Stomach smooth muscle (tissue), 2 donors: ENCODE measurements at regions not wholly inside any gene's neighbourhood (a gene's known extent, or its start where the extent isn't known, plus 50 kb on each side); places are given as distances from the start of the nearest gene placed in this dataset.

Experiments used
- H3K27ac ChIP-seq: one replicate; pipeline ENCODE4 v1.7.0; 2013; ENCODE audit warnings: mild to moderate bottlenecking, low read length, inconsistent platforms
- H3K27me3 ChIP-seq, 2 donors: one replicate each; pipeline ENCODE4 v1.7.0; 2013; ENCODE audit warnings: low read length in 2 of 2; ENCODE audit not compliant: insufficient read depth in 2 of 2, control insufficient read depth in 1 of 2
- H3K36me3 ChIP-seq, 2 donors: one replicate each; pipeline ENCODE4 v1.7.0; 2013; ENCODE audit warnings: low read length in 2 of 2; ENCODE audit not compliant: control insufficient read depth in 2 of 2, insufficient read depth in 2 of 2
- H3K4me1 ChIP-seq: one replicate; pipeline ENCODE4 v1.7.0; 2013; ENCODE audit warnings: low read length; ENCODE audit not compliant: control insufficient read depth, insufficient read depth
- H3K4me3 ChIP-seq, 2 donors: one replicate each; pipeline ENCODE4 v1.7.0; 2013; ENCODE audit warnings: low read length in 2 of 2
- H3K9ac ChIP-seq, 2 donors: one replicate each; pipeline ENCODE4 v1.7.0; 2013; ENCODE audit warnings: low read length in 2 of 2, mild to moderate bottlenecking in 1 of 2
- H3K9me3 ChIP-seq, 2 donors: one replicate each; pipeline ENCODE4 v1.7.0; 2013; ENCODE audit warnings: low read length in 2 of 2; ENCODE audit not compliant: control insufficient read depth in 2 of 2
- donor health status: healthy.
- donor health status: Pancreatic carcinoma.

GRCh38 chr1:219505886-219506285 lies 107.0 kb downstream of the ZC3H11B start:
- no peak overlapping the region for H3K27ac ChIP-seq
- H3K9ac ChIP-seq, result no peak overlapping the region
- no peaks in the 10 kb centered on the region for H3K9me3 ChIP-seq
- H3K27me3 ChIP-seq, result no peaks in the 10 kb centered on the region
- H3K36me3 ChIP-seq, result no peaks in the 10 kb centered on the region
- H3K4me1 ChIP-seq, result peaks cover 6% of the 10 kb centered on the region
- H3K4me3 ChIP-seq, result no peak overlapping the region

- Histone ChIP-seq H3K27ac (no peak overlapping the region), H3K9me3 (no peaks in the 10 kb centered on the region), H3K9ac (no peak overlapping the region), H3K27me3 (no peaks in the 10 kb centered on the region), H3K4me3 (no peak overlapping the region), H3K4me1 (peaks cover 6% of the 10 kb centered on the region), H3K36me3 (no peaks in the 10 kb centered on the region)
These were observed 109.3 kb downstream of the ZC3H11B start for GRCh38 chr1:219503604-219504003.

GRCh38 chr1:219500327-219500897 lies 112.5 kb downstream of the ZC3H11B start:
- Histone ChIP-seq H3K4me1 (no peaks in the 10 kb centered on the region), H3K4me3 (no peak overlapping the region), H3K27ac (no peak overlapping the region), H3K27me3 (no peaks in the 10 kb centered on the region), H3K36me3 (no peaks in the 10 kb centered on the region), H3K9ac (no peak overlapping the region), H3K9me3 (no peaks in the 10 kb centered on the region)

- Histone ChIP-seq H3K4me1 (no peaks in the 10 kb centered on the region), H3K27me3 (no peaks in the 10 kb centered on the region), H3K4me3 (no peak overlapping the region), H3K36me3 (no peaks in the 10 kb centered on the region), H3K27ac (no peak overlapping the region), H3K9ac (no peak overlapping the region), H3K9me3 (no peaks in the 10 kb centered on the region)
These were observed 114.2 kb downstream of the ZC3H11B start for GRCh38 chr1:219498666-219499065.

- H3K27me3 ChIP-seq, result no peaks in the 10 kb centered on the region
- no peak overlapping the region for H3K27ac ChIP-seq
- no peaks in the 10 kb centered on the region for H3K4me1 ChIP-seq
- no peaks in the 10 kb centered on the region for H3K36me3 ChIP-seq
- no peak overlapping the region for H3K9ac ChIP-seq
- no peak overlapping the region for H3K4me3 ChIP-seq
- H3K9me3 ChIP-seq, result no peaks in the 10 kb centered on the region
These were observed 117.0 kb downstream of the ZC3H11B start for GRCh38 chr1:219495737-219496408.

- no peak overlapping the region for H3K27ac ChIP-seq
- no peaks in the 10 kb centered on the region for H3K27me3 ChIP-seq
- no peaks in the 10 kb centered on the region for H3K36me3 ChIP-seq
- H3K9me3 ChIP-seq, result no peaks in the 10 kb centered on the region
- H3K4me1 ChIP-seq, result no peaks in the 10 kb centered on the region
- H3K4me3 ChIP-seq, result no peak overlapping the region
- no peak overlapping the region for H3K9ac ChIP-seq
These were observed 120.2 kb downstream of the ZC3H11B start for GRCh38 chr1:219492717-219493116.

GRCh38 chr1:219490566-219490965 lies 122.3 kb downstream of the ZC3H11B start:
- H3K9me3 ChIP-seq, result no peaks in the 10 kb centered on the region
- no peaks in the 10 kb centered on the region for H3K27me3 ChIP-seq
- no peaks in the 10 kb centered on the region for H3K36me3 ChIP-seq
- no peak overlapping the region for H3K27ac ChIP-seq
- H3K9ac ChIP-seq, result no peak overlapping the region
- H3K4me3 ChIP-seq, result no peak overlapping the region
- no peaks in the 10 kb centered on the region for H3K4me1 ChIP-seq

- Histone ChIP-seq H3K4me3 (no peak overlapping the region), H3K36me3 (no peaks in the 10 kb centered on the region), H3K9me3 (no peaks in the 10 kb centered on the region), H3K27ac (no peak overlapping the region), H3K4me1 (no peaks in the 10 kb centered on the region), H3K9ac (no peak overlapping the region), H3K27me3 (no peaks in the 10 kb centered on the region)
These were observed 123.3 kb downstream of the ZC3H11B start for GRCh38 chr1:219489636-219490035.

- H3K27me3 ChIP-seq, result no peaks in the 10 kb centered on the region
- no peaks in the 10 kb centered on the region for H3K4me1 ChIP-seq
- no peaks in the 10 kb centered on the region for H3K9me3 ChIP-seq
- H3K36me3 ChIP-seq, result no peaks in the 10 kb centered on the region
- H3K9ac ChIP-seq, result no peak overlapping the region
- no peak overlapping the region for H3K27ac ChIP-seq
- H3K4me3 ChIP-seq, result no peak overlapping the region
These were observed 124.6 kb downstream of the ZC3H11B start for GRCh38 chr1:219488275-219488674.

GRCh38 chr1:219483530-219483929 lies 129.4 kb downstream of the ZC3H11B start:
- Histone ChIP-seq H3K27me3 (no peaks in the 10 kb centered on the region), H3K4me1 (no peaks in the 10 kb centered on the region), H3K36me3 (no peaks in the 10 kb centered on the region), H3K27ac (no peak overlapping the region), H3K4me3 (no peak overlapping the region), H3K9me3 (no peaks in the 10 kb centered on the region), H3K9ac (no peak overlapping the region)

- Histone ChIP-seq H3K9me3 (no peaks in the 10 kb centered on the region), H3K27me3 (no peaks in the 10 kb centered on the region), H3K9ac (no peak overlapping the region), H3K36me3 (no peaks in the 10 kb centered on the region), H3K4me3 (no peak overlapping the region), H3K4me1 (no peaks in the 10 kb centered on the region), H3K27ac (no peak overlapping the region)
These were observed 132.9 kb downstream of the ZC3H11B start for GRCh38 chr1:219480011-219480410.
